Mesendoderm (in vitro differentiated cells): ENCODE measurements at regions not wholly inside any gene's neighbourhood (a gene's known extent, or its start where the extent isn't known, plus 50 kb on each side); places are given as distances from the start of the nearest gene placed in this dataset.

Experiments used
- DNase-seq: peaks from one replicate; pipeline ENCODE4 v3.0.0; 2013
- H2AK5ac ChIP-seq: 2 replicates; pipeline ENCODE4 v1.6.1; 2013; ENCODE audit warnings: low read length, inconsistent platforms
- H2BK120ac ChIP-seq: 2 replicates; pipeline ENCODE4 v1.6.1; 2013; ENCODE audit warnings: low read depth, mild to moderate bottlenecking, low read length, moderate library complexity, mixed read lengths
- H2BK15ac ChIP-seq: replicated peaks from 2 replicates; pipeline ENCODE4 v1.6.1; 2013; ENCODE audit warnings: low read depth, mild to moderate bottlenecking, moderate library complexity
- H2BK5ac ChIP-seq: 2 replicates; pipeline ENCODE4 v1.6.1; 2013; ENCODE audit warnings: low read length, inconsistent platforms
- H3K18ac ChIP-seq: 2 replicates; pipeline ENCODE4 v1.6.1; 2013; ENCODE audit warnings: mild to moderate bottlenecking, low read length, mixed read lengths
- H3K23ac ChIP-seq: one replicate; pipeline ENCODE4 v1.6.1; 2013; ENCODE audit warnings: low read length
- H3K27ac ChIP-seq: 2 replicates; pipeline ENCODE4 v1.5.1; 2013; ENCODE audit warnings: low read depth, mild to moderate bottlenecking, inconsistent platforms, low read length, moderate library complexity
- H3K27me3 ChIP-seq: 2 replicates; pipeline ENCODE4 v1.6.1; 2013; ENCODE audit warnings: low read length, control low read depth, mild to moderate bottlenecking, inconsistent platforms; ENCODE audit not compliant: insufficient read depth, poor library complexity
- H3K36me3 ChIP-seq: 2 replicates; pipeline ENCODE4 v1.6.1; 2013; ENCODE audit warnings: low read length, inconsistent platforms; ENCODE audit not compliant: control insufficient read depth, insufficient read depth
- H3K4ac ChIP-seq: one replicate; pipeline ENCODE4 v1.6.1; 2013; ENCODE audit warnings: low read depth, mild to moderate bottlenecking, low read length, moderate library complexity
- H3K4me1 ChIP-seq: 2 replicates; pipeline ENCODE4 v1.6.1; 2013; ENCODE audit warnings: low read depth, low read length, inconsistent platforms; ENCODE audit not compliant: control insufficient read depth
- H3K4me2 ChIP-seq: 2 replicates; pipeline ENCODE4 v1.6.1; 2013; ENCODE audit warnings: low read length
- H3K4me3 ChIP-seq: 2 replicates; pipeline ENCODE4 v1.5.1; 2013; ENCODE audit warnings: mild to moderate bottlenecking, low read length
- H3K56ac ChIP-seq: one replicate; pipeline ENCODE4 v1.6.1; 2013; ENCODE audit warnings: low read length
- H3K79me1 ChIP-seq: 2 replicates; pipeline ENCODE4 v1.6.1; 2013; ENCODE audit warnings: low read length, inconsistent platforms
- H3K79me2 ChIP-seq: 2 replicates; pipeline ENCODE4 v1.6.1; 2013; ENCODE audit warnings: mild to moderate bottlenecking, low read length; ENCODE audit not compliant: control insufficient read depth, insufficient read depth
- H3K9ac ChIP-seq: 2 replicates; pipeline ENCODE4 v1.6.1; 2013; ENCODE audit warnings: low read length, inconsistent platforms
- H4K5ac ChIP-seq: one replicate; pipeline ENCODE4 v1.6.1; 2013; ENCODE audit warnings: low read length
- H4K8ac ChIP-seq: one replicate; pipeline ENCODE4 v1.6.1; 2013; ENCODE audit warnings: low read depth, mild to moderate bottlenecking, control low read depth, low read length, moderate library complexity
- WGBS: extraction: QIAGEN DNeasy Blood & Tissue Kit; methylation state at CpG from one replicate; pipeline ENCODE4 v1.1.7; 2013; ENCODE audit warnings: low lambda C conversion rate, missing lambda C conversion rate; ENCODE audit not compliant: insufficient coverage; ENCODE audit errors: extremely low coverage; 5-methylcytosine and 5-hydroxymethylcytosine counted together

GRCh38 chr7:54349229-54349628 lies 192.9 kb upstream of the VSTM2A start:
- H3K27ac ChIP-seq = no peak overlapping the region
- H2AK5ac ChIP-seq = no peak overlapping the region
- no peak overlapping the region for H4K5ac ChIP-seq
- no peaks in the 10 kb centered on the region for H3K36me3 ChIP-seq
- H3K4ac ChIP-seq = no peak overlapping the region
- peak; percentile 3 for DNase-seq
- H3K4me2 ChIP-seq = no peak overlapping the region
- no CpG with 5 or more reads among the region's 3 CpGs for WGBS
- H2BK120ac ChIP-seq = no peak overlapping the region
- no peak overlapping the region for H2BK5ac ChIP-seq
- H3K79me1 ChIP-seq = no peaks in the 10 kb centered on the region
- no peak overlapping the region for H4K8ac ChIP-seq
- H3K4me1 ChIP-seq = no peaks in the 10 kb centered on the region
- no peak overlapping the region for H2BK15ac ChIP-seq
- H3K56ac ChIP-seq = no peak overlapping the region
- no peaks in the 10 kb centered on the region for H3K79me2 ChIP-seq
- no peak overlapping the region for H3K4me3 ChIP-seq
- H3K18ac ChIP-seq = no peak overlapping the region
- H3K9ac ChIP-seq = no peak overlapping the region
- H3K27me3 ChIP-seq = no peaks in the 10 kb centered on the region
- no peak overlapping the region for H3K23ac ChIP-seq

- no peak overlapping the region for H2BK120ac ChIP-seq
- H3K4me3 ChIP-seq = no peak overlapping the region
- no peak overlapping the region for H3K18ac ChIP-seq
These were observed 187.7 kb upstream of the VSTM2A start for GRCh38 chr7:54354436-54354835.

GRCh38 chr7:54355842-54356241 lies 186.3 kb upstream of the VSTM2A start:
- Histone ChIP-seq H3K56ac (no peak overlapping the region), H2BK120ac (no peak overlapping the region), H3K9ac (no peak overlapping the region), H3K23ac (no peak overlapping the region), H4K8ac (no peak overlapping the region), H3K18ac (no peak overlapping the region), H3K79me1 (no peaks in the 10 kb centered on the region), H3K36me3 (no peaks in the 10 kb centered on the region), H3K4ac (no peak overlapping the region), H2BK15ac (no peak overlapping the region), H3K27ac (no peak overlapping the region), H3K79me2 (no peaks in the 10 kb centered on the region), H3K4me2 (no peak overlapping the region), H2BK5ac (no peak overlapping the region), H4K5ac (no peak overlapping the region), H2AK5ac (no peak overlapping the region), H3K27me3 (no peaks in the 10 kb centered on the region), H3K4me1 (no peaks in the 10 kb centered on the region), H3K4me3 (no peak overlapping the region)
- DNase-seq = no peak
- no CpG with 5 or more reads among the region's 1 CpG for WGBS

More at GRCh38 chr7:54354436-54354835, 187.7 kb upstream of the VSTM2A start:
- H3K23ac ChIP-seq = no peak overlapping the region
- no peak overlapping the region for H3K4ac ChIP-seq
- no peak overlapping the region for H2BK5ac ChIP-seq
- H4K5ac ChIP-seq = no peak overlapping the region
- no peaks in the 10 kb centered on the region for H3K27me3 ChIP-seq
- H4K8ac ChIP-seq = no peak overlapping the region
- no peak overlapping the region for H3K9ac ChIP-seq
- H3K79me2 ChIP-seq = no peaks in the 10 kb centered on the region
- H3K27ac ChIP-seq = no peak overlapping the region
- H3K79me1 ChIP-seq = no peaks in the 10 kb centered on the region
- no peaks in the 10 kb centered on the region for H3K4me1 ChIP-seq
- no peak overlapping the region for H3K56ac ChIP-seq
- H3K4me2 ChIP-seq = no peak overlapping the region
- no peak overlapping the region for H2BK15ac ChIP-seq
- no peak for DNase-seq
- no CpG with 5 or more reads among the region's 8 CpGs for WGBS
- H2AK5ac ChIP-seq = no peak overlapping the region
- no peaks in the 10 kb centered on the region for H3K36me3 ChIP-seq

GRCh38 chr7:54360075-54360840 lies 181.9 kb upstream of the VSTM2A start:
- H2BK15ac ChIP-seq = no peak overlapping the region
- no peak overlapping the region for H3K4ac ChIP-seq
- no peak overlapping the region for H2BK120ac ChIP-seq
- no peak overlapping the region for H4K8ac ChIP-seq
- H3K4me3 ChIP-seq = no peak overlapping the region
- peak; percentile 73 for DNase-seq
- H3K4me1 ChIP-seq = no peaks in the 10 kb centered on the region
- no peak overlapping the region for H3K18ac ChIP-seq
- no peak overlapping the region for H2AK5ac ChIP-seq
- no peak overlapping the region for H3K4me2 ChIP-seq
- H3K79me1 ChIP-seq = no peaks in the 10 kb centered on the region
- H3K27ac ChIP-seq = no peak overlapping the region
- no peaks in the 10 kb centered on the region for H3K79me2 ChIP-seq
- no peak overlapping the region for H2BK5ac ChIP-seq
- WGBS = no CpG with 5 or more reads among the region's 6 CpGs
- H4K5ac ChIP-seq = no peak overlapping the region
- H3K36me3 ChIP-seq = no peaks in the 10 kb centered on the region
- no peak overlapping the region for H3K23ac ChIP-seq
- no peak overlapping the region for H3K56ac ChIP-seq
- no peaks in the 10 kb centered on the region for H3K27me3 ChIP-seq
- no peak overlapping the region for H3K9ac ChIP-seq

GRCh38 chr7:54390565-54390964 lies 151.6 kb upstream of the VSTM2A start:
- WGBS = no CpG with 5 or more reads among the region's 1 CpG
- no peaks in the 10 kb centered on the region for H3K36me3 ChIP-seq
- no peak overlapping the region for H3K27ac ChIP-seq
- H2BK120ac ChIP-seq = no peak overlapping the region
- H3K9ac ChIP-seq = no peak overlapping the region
- H4K5ac ChIP-seq = no peak overlapping the region
- H2AK5ac ChIP-seq = no peak overlapping the region
- no peak overlapping the region for H3K4me2 ChIP-seq
- H2BK15ac ChIP-seq = no peak overlapping the region
- no peaks in the 10 kb centered on the region for H3K27me3 ChIP-seq
- no peaks in the 10 kb centered on the region for H3K79me1 ChIP-seq
- DNase-seq = no peak
- H3K4ac ChIP-seq = no peak overlapping the region
- no peaks in the 10 kb centered on the region for H3K4me1 ChIP-seq
- H2BK5ac ChIP-seq = no peak overlapping the region
- no peak overlapping the region for H4K8ac ChIP-seq
- H3K4me3 ChIP-seq = no peak overlapping the region
- no peak overlapping the region for H3K56ac ChIP-seq
- no peak overlapping the region for H3K18ac ChIP-seq
- H3K23ac ChIP-seq = no peak overlapping the region
- no peaks in the 10 kb centered on the region for H3K79me2 ChIP-seq

- Histone ChIP-seq H3K56ac (no peak overlapping the region), H3K79me1 (no peaks in the 10 kb centered on the region), H3K18ac (no peak overlapping the region), H4K8ac (no peak overlapping the region), H2AK5ac (no peak overlapping the region), H3K4me2 (no peak overlapping the region), H4K5ac (no peak overlapping the region), H3K4me1 (no peaks in the 10 kb centered on the region), H3K79me2 (no peaks in the 10 kb centered on the region), H2BK120ac (no peak overlapping the region), H3K27ac (no peak overlapping the region), H2BK15ac (no peak overlapping the region), H3K27me3 (no peaks in the 10 kb centered on the region), H2BK5ac (no peak overlapping the region), H3K36me3 (no peaks in the 10 kb centered on the region), H3K23ac (no peak overlapping the region), H3K4ac (no peak overlapping the region), H3K9ac (no peak overlapping the region), H3K4me3 (no peak overlapping the region)
- WGBS = no CpG with 5 or more reads among the region's 2 CpGs
- DNase-seq = no peak
These were observed 149.2 kb upstream of the VSTM2A start for GRCh38 chr7:54392935-54393334.
